ENCODE measurements at regions not wholly inside any gene's neighbourhood (a gene's known extent, or its start where the extent isn't known, plus 50 kb on each side); places are given as distances from the start of the nearest gene placed in this dataset.
"Not testable (repeated sequence)": the region's sequence is repeated elsewhere in the genome, so short reads cannot be mapped to it uniquely, and the experiment has no call there.

DNA sequence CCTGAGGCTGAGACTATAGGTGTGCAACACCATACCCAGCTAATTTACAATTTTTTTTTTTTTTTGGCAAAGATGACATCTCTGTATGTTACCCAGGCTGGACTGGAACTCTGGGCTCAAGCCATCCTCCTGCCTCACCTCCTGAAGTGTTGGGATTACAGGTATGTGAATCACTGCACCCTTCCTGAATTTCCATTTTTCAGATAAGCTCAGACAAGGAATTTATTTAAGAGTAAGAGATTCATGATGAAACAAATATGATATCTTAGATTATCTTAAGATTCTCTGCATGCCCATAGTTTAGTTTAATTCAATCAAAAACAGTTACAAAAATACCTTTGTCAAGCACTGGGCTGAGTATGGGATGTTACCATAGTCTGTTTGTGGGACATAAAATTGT lies 128.4 kb upstream of the BASP1 start:
- DNase-seq: no peak

DNA sequence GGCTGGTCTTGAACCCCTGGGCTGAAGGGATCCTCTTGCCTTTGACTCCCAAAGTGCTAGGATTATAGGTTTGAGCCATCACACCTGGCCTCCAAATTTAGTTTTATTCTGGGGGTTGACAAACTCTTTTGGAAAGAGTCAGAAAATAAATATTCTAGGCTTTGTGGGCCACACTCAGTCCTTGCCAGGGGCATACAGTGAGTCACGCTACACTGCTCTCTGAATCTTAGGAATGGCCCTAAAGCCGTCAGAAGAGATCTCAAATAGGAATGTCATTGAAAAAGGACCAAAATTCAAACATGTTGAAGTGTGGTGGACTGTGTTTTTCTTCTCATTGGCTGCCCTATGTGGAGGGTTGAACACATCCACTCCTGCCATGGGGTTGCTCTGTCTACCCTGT lies 127.7 kb upstream of the BASP1 start:
- DNase-seq: no peak

DNA sequence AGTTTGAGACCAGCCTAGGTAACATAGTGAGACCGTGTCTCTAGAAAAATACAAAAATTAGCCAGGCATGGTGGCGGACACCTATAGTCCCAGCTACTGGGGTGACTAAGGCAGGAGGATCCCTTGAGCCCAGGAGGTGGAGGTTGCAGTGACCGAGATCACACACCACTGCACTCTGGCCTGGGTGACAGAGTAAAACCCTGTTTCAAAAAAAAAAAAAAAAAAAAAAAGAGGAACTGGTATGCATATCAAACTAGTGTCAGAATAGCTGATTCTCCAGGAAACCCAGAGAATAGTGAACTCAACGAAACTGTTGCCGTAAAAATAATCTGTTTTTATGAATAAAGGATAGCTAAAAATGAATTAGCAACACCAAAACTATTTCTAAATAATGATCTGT lies 126.6 kb upstream of the BASP1 start:
- no peak for DNase-seq

DNA sequence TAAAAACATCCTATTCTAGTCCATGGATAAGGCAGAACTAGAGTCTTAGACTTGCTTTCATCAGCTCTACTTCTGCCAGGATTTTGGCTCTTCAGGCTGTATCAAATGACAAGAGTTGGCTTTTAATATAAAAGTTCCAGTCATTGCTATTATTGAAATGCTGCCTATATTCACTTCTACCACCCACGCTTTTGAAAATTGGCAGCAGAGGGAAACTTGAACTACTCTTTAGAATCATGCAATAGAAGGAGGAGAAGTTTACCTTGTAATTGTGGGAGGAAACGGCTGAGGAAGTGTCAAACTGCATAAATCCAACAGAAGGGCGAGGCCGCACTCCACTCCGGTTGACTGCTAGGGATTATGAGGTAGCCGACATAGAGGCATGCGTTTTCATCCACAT lies 122.6 kb upstream of the BASP1 start:
- DNase-seq: no peak

DNA sequence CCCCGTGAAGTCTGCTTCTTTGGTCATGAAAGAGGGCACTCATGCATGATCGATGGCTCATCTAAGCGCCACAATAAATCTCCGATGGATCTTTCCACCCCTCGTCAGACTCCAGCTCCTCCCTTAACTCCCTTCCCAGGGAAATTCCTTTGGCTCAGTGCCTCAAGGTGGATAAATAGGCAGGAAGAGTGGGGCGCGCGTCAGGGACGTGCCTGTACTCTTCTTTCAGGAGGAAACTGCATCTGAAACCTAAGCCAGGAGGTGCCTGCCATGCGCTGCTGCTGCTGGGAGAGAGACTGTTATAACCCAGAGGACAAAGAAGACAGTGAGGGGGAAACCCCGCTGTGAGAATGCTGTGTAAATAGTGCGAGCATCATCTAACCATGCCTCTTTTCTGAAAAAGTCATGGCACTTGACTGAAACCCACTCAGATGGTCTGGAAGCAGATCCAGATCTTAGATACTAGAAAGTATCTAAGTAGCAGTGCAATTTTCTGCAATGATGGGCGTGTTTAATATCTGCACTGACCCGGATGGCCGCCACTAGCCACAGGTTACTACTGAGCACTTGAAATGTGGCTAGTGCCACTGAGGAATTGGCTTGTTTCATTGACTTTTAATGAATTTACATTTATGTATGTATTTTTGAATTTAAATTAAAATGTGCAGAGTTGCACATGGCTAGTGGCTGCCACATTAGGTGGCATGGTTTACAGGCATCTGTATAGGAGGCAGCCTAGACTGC lies 120.3 kb upstream of the BASP1 start:
- DNase-seq: no peak

DNA sequence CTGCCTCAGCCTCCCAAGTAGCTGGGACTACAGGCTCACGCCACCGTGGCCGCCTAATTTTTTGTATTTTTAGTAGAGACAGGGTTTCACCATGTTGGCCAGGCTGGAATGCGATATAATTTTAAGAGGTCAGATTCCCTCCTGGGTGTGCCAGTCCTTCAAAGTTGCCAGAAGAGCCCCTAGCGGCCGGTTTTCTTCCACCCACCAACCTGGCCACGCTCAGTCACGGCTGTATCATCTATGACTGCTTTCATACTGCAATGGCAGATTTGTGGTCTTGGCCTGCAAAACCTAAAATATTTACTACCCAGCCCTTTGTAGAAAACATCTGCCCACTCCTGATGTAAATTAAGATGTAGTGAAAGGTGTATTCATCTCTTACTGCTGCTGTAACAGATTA lies 117.5 kb upstream of the BASP1 start:
- no peak for DNase-seq

DNA sequence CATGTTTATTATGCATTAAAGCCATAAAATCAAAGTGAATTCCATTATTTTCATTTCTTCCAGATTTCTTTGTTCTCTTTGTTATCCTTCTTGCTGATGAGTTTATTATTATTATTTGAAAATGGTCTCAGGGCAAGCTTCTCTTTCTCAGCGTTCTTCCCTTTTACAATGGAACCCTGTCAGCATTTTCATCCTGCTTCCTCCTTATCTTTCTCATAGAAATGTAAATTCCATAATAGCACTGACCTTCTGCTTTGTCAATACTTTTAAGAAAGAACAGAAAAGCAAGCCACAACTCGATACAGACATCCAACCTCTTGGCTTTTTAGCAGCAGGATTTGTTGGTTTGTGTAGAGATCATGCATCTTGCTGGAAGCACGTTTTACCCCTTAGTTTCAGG lies 114.0 kb upstream of the BASP1 start:
- no peak for DNase-seq

DNA sequence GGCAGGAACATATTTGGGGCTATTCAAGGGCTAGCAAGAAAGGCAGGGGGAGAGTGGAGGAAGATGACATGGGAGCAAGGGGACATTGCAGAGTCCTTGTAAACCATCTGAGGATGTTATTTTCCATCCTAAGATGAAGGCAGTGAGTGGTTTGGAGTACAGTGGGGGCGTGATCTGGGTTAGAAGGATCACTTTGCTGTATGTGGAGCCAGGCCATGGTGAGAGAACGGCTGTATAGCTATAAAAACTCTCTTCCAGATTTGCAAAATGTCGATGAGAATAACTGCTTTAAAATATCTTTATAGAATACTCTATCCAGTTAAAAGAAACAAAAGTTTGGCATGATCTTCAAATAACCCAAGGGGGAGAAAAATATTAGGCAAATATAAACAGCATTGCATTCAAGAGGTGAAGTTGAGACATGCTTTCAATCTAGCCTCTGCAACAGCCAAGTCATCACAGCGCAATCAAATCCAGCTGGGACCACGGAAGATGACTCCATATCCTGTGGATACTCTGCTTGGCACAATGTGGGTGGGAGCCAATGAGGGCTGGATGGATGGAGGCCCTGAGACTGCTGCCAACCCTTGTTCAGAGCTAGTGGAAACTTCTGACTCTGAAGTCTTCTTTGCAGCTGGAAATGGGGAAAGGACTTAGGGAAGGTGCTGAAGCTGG lies 111.5 kb upstream of the BASP1 start:
- DNase-seq: no peak

DNA sequence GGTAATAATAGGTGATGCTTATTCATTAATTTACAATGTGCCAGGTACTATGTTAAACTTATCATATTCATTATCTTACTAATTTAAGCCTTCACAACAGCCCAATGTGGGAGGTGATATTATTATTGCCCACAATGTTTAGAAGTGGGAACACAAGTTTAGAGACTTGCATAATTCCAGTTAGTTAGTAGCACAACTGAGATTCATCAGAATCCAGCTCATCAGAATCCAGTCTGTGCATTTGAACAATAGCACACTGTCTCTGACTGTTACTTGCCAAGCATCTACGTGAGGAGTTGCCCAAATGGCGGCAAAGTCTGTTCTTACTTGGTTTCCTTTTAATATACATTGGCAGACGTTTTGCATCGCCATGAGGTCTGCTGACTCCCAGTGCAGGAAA lies 110.9 kb upstream of the BASP1 start:
- no peak for DNase-seq

DNA sequence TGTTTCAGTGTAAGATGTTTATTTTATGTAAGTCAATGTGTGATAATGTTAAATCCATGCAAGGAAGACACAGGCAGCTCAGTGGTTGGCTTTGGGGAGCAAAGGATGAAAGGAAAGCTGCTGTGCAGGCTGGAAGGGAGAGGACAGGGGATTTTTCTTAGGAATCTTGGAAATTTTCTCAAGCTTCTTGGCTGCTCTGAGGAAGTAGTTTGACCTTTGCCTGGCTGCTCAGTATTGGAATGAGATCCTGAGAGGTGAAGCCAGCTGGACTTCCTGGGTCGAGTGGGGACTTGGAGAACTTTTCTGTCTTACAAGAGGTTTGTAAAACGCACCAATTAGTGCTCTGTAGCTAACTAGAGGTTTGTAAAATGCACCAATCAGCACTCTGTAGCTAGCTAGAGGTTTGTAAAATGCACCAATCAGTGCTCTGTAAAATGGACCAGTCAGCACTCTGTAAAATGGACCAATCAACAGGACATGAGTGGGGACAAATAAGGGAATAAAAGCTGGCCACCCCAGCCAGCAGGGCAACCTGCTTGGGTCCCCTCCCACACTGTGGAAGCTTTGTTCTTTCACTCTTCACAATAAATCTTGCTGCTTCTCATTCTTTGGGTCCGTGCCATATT lies 105.2 kb upstream of the BASP1 start:
- not testable (repeated sequence) for DNase-seq

DNA sequence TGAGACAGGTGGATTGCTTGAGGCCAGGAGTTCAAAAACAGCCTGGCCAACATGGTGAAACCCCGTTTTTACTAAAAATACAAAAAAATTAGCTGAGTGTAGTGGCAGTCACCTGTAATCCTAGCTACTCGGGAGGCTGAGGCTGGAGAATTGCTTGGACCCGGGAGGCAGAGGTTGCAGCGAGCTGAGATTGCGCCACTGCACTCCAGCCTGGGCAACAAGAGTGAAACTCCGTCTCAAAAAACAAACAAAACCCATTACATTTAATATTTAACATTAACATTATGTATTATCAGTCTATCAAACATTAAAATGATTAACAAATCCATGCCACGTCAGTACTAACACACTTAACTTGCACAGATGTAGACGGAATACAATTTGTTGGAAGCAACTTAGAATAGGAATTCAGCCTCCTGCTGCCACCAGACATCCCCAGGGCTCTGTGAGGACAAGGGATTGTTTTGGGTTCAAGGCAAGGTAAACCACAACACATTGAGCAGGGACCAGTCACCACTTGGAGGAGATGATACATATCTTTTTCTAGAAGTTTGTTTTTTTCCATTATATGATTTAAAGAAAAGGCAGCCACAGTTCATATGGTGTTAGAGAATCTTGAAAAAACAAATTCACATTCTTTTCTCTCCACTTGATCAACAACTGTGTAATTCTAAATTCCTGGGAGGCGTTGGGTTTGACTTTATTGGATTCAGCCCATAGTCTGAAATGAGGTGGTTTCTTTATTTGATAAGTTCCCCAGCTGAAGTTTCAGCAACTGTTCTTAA lies 104.1 kb upstream of the BASP1 start:
- DNase-seq: no peak

DNA sequence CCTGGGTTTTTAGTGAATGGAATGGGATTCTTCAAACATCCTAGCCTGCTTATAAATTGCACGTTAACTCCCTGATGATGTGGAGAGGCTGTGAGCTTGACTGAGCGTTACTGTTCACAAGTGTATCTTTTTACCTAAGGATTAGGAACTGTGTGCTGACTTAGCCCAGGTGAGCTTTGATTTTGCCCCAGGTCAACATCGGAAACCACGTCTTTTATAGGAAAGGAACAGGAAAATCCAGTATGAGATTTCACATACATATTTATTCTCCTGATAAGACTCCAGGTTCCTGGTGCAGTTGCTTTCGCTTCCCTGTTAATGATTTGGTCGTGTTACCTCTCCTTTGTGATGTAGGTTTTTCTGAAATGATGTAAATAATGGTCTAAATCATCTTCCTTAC lies 103.2 kb upstream of the BASP1 start:
- DNase-seq: no peak

DNA sequence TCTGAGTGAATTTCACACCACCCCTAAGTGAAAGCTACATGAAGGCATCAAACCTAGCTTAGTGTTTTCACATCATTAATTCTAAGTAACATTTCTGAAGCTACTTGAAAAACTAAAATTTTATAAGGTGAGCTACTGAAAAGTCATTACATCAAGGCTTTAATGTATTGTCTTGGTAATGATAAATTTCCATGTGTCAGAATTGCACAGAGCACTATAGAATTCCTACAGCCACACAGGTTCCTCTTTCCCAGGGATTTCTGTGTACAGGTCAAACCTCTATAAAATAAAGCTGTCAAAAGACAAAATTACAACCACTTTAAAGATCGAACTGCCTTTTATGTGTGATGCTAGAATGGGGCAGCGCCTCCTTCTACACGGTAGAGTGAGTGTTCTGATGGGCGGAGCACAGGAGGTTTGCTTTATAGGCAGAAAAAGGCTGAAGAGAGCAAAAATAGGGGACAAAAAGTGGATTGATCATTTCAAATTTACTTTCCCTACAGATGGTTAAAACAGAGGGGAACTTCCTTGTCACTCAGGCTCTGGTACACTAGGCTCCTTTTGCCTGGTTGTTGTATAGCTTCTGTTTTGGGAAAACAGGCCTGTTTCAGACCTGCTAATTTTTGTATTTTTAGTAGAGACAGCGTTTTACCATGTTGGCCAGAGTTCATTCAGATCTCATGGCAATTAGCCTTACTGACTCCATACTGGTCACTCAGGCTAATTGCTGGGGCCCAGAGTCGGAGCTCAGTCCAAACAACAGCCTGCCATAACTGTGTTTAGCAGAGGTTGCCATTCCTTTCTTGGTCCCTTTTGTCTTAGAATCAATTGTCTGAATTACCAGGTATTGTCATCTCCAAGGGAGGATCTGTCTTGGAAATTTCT lies 102.5 kb upstream of the BASP1 start:
- DNase-seq: no peak

DNA sequence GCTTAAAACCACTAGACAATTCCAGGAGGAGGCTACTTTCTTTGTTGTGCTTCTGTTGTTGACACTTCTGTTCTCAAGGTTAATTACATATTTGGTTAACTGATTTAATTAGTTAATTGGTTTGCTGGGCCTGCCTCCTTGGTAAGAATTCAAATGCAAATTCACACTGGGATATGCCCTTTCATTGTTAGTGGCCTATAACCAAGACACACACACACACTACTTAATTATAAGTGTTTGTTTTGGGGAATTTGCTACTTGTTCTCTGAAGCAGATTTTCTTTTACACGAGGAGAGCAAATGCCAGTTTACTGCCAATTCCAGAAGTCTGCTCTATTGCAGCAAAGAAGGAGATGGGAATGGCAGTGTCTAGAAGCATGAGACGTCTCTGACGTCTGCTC lies 101.6 kb upstream of the BASP1 start:
- no peak for DNase-seq

DNA sequence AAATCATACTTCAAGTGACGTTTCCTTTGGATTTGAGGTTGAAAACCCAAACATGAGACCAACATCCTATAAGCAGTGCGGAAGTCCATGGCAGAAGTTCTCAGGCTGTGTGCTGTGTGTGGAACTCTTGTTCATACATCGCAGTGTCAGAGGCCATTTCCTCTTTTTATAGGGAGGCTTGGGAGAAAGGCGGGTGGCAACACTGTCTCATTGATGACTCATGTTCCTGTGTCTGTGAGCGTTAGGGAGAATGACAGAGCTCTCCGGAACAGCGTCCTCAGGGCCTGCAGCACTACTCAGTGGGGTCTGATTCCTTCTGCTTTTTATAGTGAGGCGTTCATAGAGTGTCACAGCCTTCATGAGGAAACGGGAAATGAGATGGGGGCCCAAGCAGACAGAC lies 98.8 kb upstream of the BASP1 start:
- peak; percentile 87 to 91 for DNase-seq

DNA sequence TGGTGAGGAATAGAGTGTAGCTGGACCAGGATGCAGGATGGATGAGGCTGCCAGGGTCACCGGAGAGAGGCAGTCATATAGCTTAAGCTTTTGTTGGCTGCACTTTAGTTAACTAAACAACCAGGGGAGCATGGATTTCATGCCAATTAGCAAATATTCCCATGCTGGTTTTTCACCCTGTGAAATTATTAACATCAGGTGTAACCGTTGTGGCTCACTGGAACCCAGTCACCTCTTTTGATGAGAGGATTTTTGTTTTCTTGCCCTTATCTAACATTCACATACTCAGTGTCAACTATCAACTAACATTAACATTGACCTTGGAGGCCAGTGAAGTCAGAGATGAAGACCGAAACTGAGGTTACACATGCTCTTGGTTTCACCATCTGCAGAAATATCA lies 97.2 kb upstream of the BASP1 start:
- DNase-seq: no peak

DNA sequence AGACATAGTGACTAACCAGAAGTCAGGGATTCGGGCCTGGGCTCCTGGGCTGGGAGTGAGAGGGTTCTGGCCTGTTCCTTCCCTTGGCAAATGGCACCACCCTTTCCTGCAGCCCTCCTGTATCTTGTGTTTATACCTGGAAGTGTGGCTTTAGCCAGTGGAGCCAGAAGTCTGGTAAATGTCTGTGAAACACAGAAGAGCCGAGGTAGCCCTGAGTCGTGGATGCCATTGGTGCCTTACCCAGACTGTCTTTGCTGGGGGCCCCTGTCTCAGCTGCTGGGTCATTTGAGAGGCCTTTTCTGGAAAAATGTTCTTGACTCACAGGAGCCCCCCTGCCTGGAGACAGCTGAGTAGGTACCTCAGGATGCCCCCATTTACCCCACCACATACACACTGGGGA lies 95.7 kb upstream of the BASP1 start:
- no peak for DNase-seq

DNA sequence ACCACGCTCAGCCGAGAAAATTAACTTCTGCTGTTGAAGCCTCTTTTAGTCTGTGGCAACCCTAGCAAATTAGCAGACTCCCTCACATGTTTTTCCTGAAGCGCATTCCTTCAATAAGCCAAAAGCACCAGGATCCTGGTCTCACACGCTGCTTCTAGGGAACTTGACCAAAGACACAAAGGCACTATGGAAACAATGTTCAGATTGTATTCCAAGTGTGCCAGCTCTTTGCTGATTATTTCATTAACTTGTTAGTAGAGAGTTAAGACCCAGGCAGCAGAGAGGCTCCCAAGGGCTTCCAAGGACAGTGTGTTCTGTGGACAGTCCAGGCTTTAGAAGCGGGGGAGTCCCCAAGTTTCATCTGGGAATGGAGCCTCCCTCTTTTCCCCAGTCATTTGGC lies 94.4 kb upstream of the BASP1 start:
- no peak for DNase-seq

DNA sequence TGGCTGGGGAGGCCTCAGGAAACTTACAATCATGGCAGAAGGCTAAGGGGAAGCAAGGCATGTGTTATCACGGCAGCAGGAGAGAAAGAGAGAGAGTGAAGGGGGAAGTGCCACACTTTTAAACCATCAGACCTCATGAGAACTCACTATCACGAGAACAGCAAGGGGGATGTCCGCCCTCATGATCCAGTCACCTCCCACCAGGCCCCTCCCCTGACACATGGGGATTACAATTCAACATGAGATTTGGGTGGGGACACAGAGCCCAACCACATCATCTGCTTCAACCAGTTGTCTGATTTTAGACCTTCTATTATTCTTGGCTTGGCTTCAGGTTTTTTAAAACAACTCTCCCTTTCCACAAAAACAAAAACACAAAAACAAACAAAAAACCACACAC lies 93.7 kb upstream of the BASP1 start:
- not testable (repeated sequence) for DNase-seq

DNA sequence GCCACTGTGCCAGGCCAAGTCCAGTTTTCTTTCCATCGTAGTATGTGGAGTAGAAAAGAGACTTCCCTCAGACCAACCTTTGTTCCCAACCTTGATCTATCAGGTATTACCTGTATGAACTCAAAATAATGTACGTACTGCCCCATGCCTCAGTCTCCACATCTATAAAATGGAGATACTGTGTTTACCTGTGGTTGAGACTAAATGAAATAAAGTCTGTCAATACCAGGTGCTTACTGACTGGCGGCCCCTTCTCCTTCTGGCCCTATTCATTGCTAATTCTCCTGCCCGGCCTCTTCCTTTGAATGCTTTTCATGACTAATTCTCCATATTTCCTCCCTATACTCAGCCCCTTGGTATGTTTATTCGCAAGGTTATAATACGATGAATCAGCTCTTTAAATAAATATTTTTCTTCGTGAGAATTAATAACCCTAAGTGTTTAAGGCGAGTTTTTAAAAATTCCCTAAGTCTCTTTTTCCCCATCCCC lies 89.6 kb upstream of the BASP1 start:
- DNase-seq: peak in 1 of 2 experiments; percentile 37

DNA sequence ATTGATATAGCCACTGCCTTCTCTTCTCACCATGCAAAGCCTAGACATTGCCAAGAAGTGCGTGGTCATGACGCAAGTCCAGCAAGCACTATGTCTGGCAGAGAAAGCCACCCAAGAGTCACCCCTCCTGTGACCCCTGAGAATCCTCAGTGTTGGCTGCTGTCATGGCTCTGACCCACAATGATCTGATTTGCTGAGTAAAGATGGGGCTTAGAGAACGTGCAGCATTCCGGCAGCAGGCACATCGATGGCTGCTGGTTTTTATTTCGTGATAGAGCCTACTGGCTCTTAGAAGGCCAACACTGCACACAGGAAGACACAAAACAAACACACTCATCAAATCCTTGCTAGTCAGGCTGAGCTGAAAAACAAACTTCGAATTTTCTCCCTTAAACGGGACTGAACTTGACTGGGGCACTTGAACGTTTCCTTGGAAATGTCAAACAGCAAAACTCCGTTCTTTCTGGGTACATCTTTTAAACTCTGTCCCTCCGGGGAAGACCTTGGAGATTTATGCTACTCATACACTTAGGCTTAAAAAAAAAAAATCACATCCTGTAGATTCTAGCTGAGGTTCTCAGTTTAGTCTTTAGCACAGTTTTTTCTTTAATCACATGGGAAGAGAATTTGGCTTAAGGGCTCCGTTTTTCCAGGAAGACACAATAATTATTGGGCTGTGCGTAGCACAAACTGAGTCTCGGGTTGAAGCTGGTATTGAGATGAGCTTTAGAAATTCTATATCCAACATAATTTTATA lies 88.2 kb upstream of the BASP1 start:
- no peak for DNase-seq

DNA sequence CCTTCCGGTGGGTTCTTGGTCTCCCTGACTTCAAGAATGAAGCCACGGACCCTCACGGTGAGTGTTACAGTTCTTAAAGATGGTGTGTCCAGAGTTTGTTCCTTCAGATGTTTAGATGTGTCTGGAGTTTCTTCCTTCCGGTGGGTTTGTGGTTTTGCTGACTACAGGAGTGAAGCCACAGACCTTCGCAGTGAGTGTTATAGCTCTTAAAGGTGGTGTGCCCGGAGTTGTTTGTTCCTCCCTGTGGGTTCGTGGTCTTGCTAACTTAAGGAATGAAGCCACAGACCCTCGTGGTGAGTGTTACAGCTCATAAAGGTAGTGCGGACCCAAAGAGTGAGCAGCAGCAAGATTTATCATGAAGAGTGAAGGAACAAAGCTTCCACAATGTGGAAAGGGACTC lies 87.1 kb upstream of the BASP1 start:
- not testable (repeated sequence) for DNase-seq

Data from SW 1271 (cell line).